H1 (cell line): ENCODE measurements at regions not wholly inside any gene's neighbourhood (a gene's known extent, or its start where the extent isn't known, plus 50 kb on each side); places are given as distances from the start of the nearest gene placed in this dataset.

ENCODE experiments used
- ASH2L ChIP-seq: fragments of 200-600, 300-600 bp; sonication (generic); IDR thresholded peaks from one replicate; pipeline ENCODE4 v1.7.1; 2017; ENCODE audit warnings: low read length
- CEBPB ChIP-seq: IDR thresholded peaks from 2 replicates; pipeline ENCODE4 v1.6.1; 2012; ENCODE audit warnings: low read depth, low read length
- CTBP2 ChIP-seq: IDR thresholded peaks from 2 replicates; pipeline ENCODE4 v1.7.0; 2011; ENCODE audit warnings: borderline replicate concordance, mild to moderate bottlenecking, moderate library complexity, mixed read lengths, low read length; ENCODE audit not compliant: insufficient read depth, insufficient read length
- CTCF ChIP-seq, 3 experiments: IDR thresholded peaks; 1 replicate in 2 of 3; 2 replicates in 1 of 3; pipeline versions ENCODE4 v1.5.1 to v1.6.1; 2011; ENCODE audit warnings: low read length in 3 of 3, mild to moderate bottlenecking in 3 of 3, inconsistent platforms in 2 of 3, low read depth in 1 of 3, moderate library complexity in 1 of 3; ENCODE audit not compliant: insufficient read depth in 1 of 3; ENCODE audit errors: control extremely low read depth in 1 of 3
- EP300 ChIP-seq, 2 experiments: IDR thresholded peaks; 1 replicate in 1 of 2; 2 replicates in 1 of 2; pipeline ENCODE4 v1.6.1; 2011 to 2012; ENCODE audit warnings: low read depth in 2 of 2, low read length in 2 of 2, mild to moderate bottlenecking in 2 of 2, borderline replicate concordance in 1 of 2, inconsistent platforms in 1 of 2, moderate library complexity in 1 of 2
- EZH2 ChIP-seq: fragments of 200-600 bp; sonication (generic); IDR thresholded peaks from 2 replicates; pipeline ENCODE4 v1.7.1; 2012; ENCODE audit warnings: low read depth, mild to moderate bottlenecking, moderate library complexity, low read length, inconsistent platforms; ENCODE audit not compliant: severe bottlenecking
- GABPA ChIP-seq: IDR thresholded peaks from 2 replicates; pipeline ENCODE4 v1.6.1; 2011; ENCODE audit warnings: mild to moderate bottlenecking, low read length, moderate library complexity, borderline replicate concordance; ENCODE audit not compliant: insufficient read depth
- HDAC2 ChIP-seq, 2 experiments: fragments of 300-600 bp in 1 of 2; sonication (generic) in 1 of 2; IDR thresholded peaks; 2 replicates each; pipeline ENCODE4 v1.6.1; 2011 to 2012; ENCODE audit warnings: low read depth in 2 of 2, low read length in 2 of 2, mild to moderate bottlenecking in 2 of 2, moderate library complexity in 2 of 2, borderline replicate concordance in 1 of 2, inconsistent platforms in 1 of 2
- JUN ChIP-seq: IDR thresholded peaks from 2 replicates; pipeline ENCODE4 v1.6.1; 2011; ENCODE audit warnings: low read depth, mild to moderate bottlenecking, improper control_type of control experiment, low read length
- POLR2A ChIP-seq, 2 experiments: IDR thresholded peaks; 1 replicate in 1 of 2; 2 replicates in 1 of 2; pipeline ENCODE4 v1.6.1; 2011; ENCODE audit warnings: low read depth in 2 of 2, low read length in 2 of 2, mild to moderate bottlenecking in 2 of 2; ENCODE audit errors: control extremely low read depth in 1 of 2
- POLR2AphosphoS5 ChIP-seq: IDR thresholded peaks from 2 replicates; pipeline ENCODE4 v1.6.1; 2011; ENCODE audit warnings: low read depth, low read length
- RNF2 ChIP-seq: fragments of 200-900, 300-1000 bp; sonication (generic); IDR thresholded peaks from 2 replicates; pipeline ENCODE4 v1.7.1; 2016; ENCODE audit warnings: borderline replicate concordance, low read depth, mild to moderate bottlenecking, antibody characterized with exemption, low read length; ENCODE audit not compliant: poor library complexity, severe bottlenecking; ENCODE audit errors: missing control alignments
- SIN3A ChIP-seq, 2 experiments: IDR thresholded peaks in 1 of 2; conservative IDR thresholded peaks in 1 of 2; 2 replicates each; pipeline ENCODE4 v1.6.1; 2011 to 2012; ENCODE audit warnings: low read length in 2 of 2, improper control_type of control experiment in 1 of 2, low read depth in 1 of 2, mild to moderate bottlenecking in 1 of 2
- TAF1 ChIP-seq: IDR thresholded peaks from 2 replicates; pipeline ENCODE4 v1.6.1; 2011; ENCODE audit warnings: mild to moderate bottlenecking, low read depth, low read length

DNA sequence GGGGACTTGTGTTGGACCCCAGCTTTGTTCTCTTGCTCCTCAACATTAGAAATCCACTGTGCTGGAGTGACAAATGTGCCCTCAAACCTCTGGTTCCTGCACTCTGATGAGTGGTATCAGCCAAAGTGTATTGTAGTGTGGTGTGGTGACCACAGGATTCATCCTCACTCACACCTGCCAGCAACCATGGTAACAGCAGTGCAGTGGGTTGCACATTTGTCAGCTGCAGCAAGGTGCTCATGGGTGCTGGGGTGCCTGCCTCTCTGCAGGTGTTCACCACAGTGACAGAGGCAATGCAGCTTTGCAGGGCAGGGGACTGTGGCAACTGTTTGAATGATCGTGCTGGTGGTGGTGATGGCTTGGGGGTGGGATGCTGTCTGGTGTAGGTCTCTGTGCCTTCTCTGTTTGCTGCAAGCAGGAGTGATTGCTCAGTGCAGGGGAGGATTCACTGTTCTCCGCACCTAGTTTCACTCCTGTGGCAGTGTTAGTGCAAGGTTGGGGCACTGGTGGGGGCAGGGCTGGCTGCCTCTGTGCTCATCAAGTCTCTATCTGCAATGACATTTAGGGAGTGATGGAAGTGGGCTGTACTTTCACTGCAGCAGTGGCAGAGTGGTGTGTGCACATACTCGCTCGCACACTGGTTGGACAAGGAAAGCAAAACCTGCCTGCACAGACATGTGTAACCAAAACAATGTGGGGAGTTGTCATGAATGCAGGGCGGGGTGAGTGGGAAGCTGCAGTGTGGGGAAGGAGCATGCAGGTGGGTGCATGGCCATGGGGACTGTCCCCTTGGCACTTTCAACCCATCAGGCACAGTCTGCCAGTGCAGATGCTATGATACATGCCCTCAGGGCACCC, 301.1 kb downstream of the PIK3C3 start:
- TF ChIP-seq CTCF (IDR thresholded peaks at IDR 0.05; ENCODE audit: control extremely low read depth in 1 of 3, insufficient read depth in 1 of 3, low read depth in 1 of 3, low read length in 3 of 3) (no peak), GABPA (no peak), RNF2 (no peak), JUN (no peak), HDAC2 (IDR thresholded peaks at IDR 0.05; ENCODE audit: borderline replicate concordance in 1 of 2, low read depth in 2 of 2, low read length in 2 of 2) (no peak), ASH2L (no peak), EP300 (IDR thresholded peaks at IDR 0.05; ENCODE audit: borderline replicate concordance in 1 of 2, low read depth in 2 of 2, low read length in 2 of 2) (no peak), EZH2 (no peak), CTBP2 (no peak), SIN3A (conservative IDR thresholded peaks at IDR 0.05 in 1 of 2, IDR thresholded peaks at IDR 0.05 in 1 of 2; ENCODE audit: low read depth in 1 of 2, low read length in 2 of 2) (no peak), POLR2A (IDR thresholded peaks at IDR 0.05; ENCODE audit: control extremely low read depth in 1 of 2, low read depth in 2 of 2, low read length in 2 of 2) (no peak), POLR2AphosphoS5 (no peak), CEBPB (no peak), TAF1 (no peak)
